ENCODE measurements at regions not wholly inside any gene's neighbourhood (a gene's known extent, or its start where the extent isn't known, plus 50 kb on each side); places are given as distances from the start of the nearest gene placed in this dataset.
A peak's percentile ranks its signal among the peaks of the same experiment; 100 is the strongest.

DNA sequence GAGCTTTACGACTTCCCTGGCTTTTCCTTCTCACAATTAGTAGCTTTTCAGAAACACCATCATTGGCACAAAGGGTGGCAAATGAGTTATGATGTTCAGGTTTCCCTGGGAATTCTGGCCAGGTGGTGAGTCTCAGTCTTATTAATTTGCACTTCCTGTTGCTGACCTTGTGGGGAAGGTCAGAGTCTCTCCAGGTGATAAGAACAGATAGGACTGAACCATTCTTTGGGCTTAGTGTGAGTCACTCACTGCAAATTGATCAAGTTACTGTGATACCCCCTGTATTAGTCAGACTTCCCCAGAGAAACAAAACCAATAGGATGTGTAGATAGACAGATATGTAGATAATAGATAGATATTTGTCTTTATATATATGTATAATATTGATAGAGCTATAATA is 53.8 kb upstream of the RANBP3L start:
- H3K9me3 ChIP-seq (replicated peaks in 1 of 11), result peaks cover 0 to 23% (median 16%) of the 10 kb centered on the region in 11 experiments; a peak in 15 of 22 replicates
- peaks cover 26 to 69% (median 58%) of the 10 kb centered on the region in 10 experiments for H3K4me1 ChIP-seq
- peak overlapping the region in 1 of 11 experiments; percentile 14; a peak in 1 of 22 replicates for H3K27ac ChIP-seq
- no peaks in the 10 kb centered on the region for H4K20me1 ChIP-seq
- no peaks in the 10 kb centered on the region for H3K36me3 ChIP-seq
- no peak overlapping the region for H3K4me3 ChIP-seq
- no peaks in the 10 kb centered on the region for H3K27me3 ChIP-seq
- H3K4me2 ChIP-seq, result peak overlapping the region in 8 of 11 experiments; percentile 49 to 73 (median 66); a peak in 16 of 22 replicates
- TF ChIP-seq Cebpa-rat (IDR thresholded peaks at IDR 0.05), result no peak
- H3K9ac ChIP-seq, result no peak overlapping the region

- TF ChIP-seq Cebpa-rat (IDR thresholded peaks at IDR 0.05), result no peak
These were observed 55.2 kb upstream of the RANBP3L start for GRCh38 chr5:36356915-36357314.

GRCh38 chr5:36357391-36357975 is 55.8 kb upstream of the RANBP3L start:
- no peaks in the 10 kb centered on the region for H3K27me3 ChIP-seq
- H4K20me1 ChIP-seq, result no peaks in the 10 kb centered on the region
- peak overlapping the region; percentile 5 to 70 (median 57); a peak in 21 of 22 replicates for H3K4me2 ChIP-seq
- no peak overlapping the region for H3K9ac ChIP-seq
- peaks cover 0 to 23% (median 16%) of the 10 kb centered on the region in 11 experiments; a peak in 15 of 22 replicates for H3K9me3 ChIP-seq (replicated peaks in 1 of 11)
- H3K36me3 ChIP-seq, result no peaks in the 10 kb centered on the region
- peak overlapping the region in 3 of 11 experiments; percentile 5 to 31 (median 22); a peak in 2 of 22 replicates for H3K27ac ChIP-seq
- no peak for TF ChIP-seq Cebpa-rat (IDR thresholded peaks at IDR 0.05)
- H3K4me3 ChIP-seq, result no peak overlapping the region
- peaks cover 29 to 79% (median 63%) of the 10 kb centered on the region in 10 experiments for H3K4me1 ChIP-seq

More at GRCh38 chr5:36356915-36357314, 55.2 kb upstream of the RANBP3L start:
- no peak overlapping the region for H3K9ac ChIP-seq
- H3K4me3 ChIP-seq, result no peak overlapping the region
- no peaks in the 10 kb centered on the region for H3K36me3 ChIP-seq
- H3K9me3 ChIP-seq (replicated peaks in 1 of 11), result peaks cover 0 to 23% (median 16%) of the 10 kb centered on the region in 11 experiments; a peak in 15 of 22 replicates
- H3K27ac ChIP-seq, result peak overlapping the region in 1 of 11 experiments; percentile 5; a peak in 1 of 22 replicates
- H3K27me3 ChIP-seq, result no peaks in the 10 kb centered on the region
- peaks cover 29 to 79% (median 63%) of the 10 kb centered on the region in 10 experiments for H3K4me1 ChIP-seq
- H4K20me1 ChIP-seq, result no peaks in the 10 kb centered on the region
- peak overlapping the region; percentile 5 to 70 (median 57); a peak in 20 of 22 replicates for H3K4me2 ChIP-seq

DNA sequence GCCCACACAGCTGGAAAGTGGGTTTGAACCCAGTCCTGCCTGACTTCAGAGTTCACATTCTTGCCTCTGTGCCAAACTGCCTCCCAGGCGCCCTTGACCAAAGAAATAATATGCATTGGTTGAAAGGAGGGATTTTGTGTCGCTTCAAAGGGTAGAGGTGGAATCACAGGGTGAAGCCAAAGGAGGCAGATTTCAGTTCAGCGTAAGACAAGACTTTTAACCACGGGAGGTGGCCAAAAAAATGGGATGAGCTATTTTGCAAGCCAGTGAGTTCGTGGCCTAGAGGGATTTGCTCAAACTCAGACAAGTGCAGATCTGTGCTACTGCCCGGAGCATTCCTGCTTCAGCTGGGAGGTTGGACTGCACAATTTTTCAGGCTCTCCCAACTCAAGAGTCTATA is 57.6 kb upstream of the RANBP3L start:
- Histone ChIP-seq H3K27me3 (no peaks in the 10 kb centered on the region), H4K20me1 (no peaks in the 10 kb centered on the region), H3K4me1 (peaks cover 29 to 72% (median 59%) of the 10 kb centered on the region in 10 experiments), H3K27ac (no peak overlapping the region), H3K36me3 (no peaks in the 10 kb centered on the region), H3K4me2 (peak overlapping the region in 7 of 11 experiments; percentile 21 to 62 (median 47); a peak in 11 of 22 replicates), H3K9ac (no peak overlapping the region), H3K9me3 (replicated peaks in 1 of 11) (peaks cover 0 to 10% (median 3%) of the 10 kb centered on the region in 11 experiments; a peak in 10 of 22 replicates), H3K4me3 (no peak overlapping the region)
- TF ChIP-seq Cebpa-rat (IDR thresholded peaks at IDR 0.05), result no peak

DNA sequence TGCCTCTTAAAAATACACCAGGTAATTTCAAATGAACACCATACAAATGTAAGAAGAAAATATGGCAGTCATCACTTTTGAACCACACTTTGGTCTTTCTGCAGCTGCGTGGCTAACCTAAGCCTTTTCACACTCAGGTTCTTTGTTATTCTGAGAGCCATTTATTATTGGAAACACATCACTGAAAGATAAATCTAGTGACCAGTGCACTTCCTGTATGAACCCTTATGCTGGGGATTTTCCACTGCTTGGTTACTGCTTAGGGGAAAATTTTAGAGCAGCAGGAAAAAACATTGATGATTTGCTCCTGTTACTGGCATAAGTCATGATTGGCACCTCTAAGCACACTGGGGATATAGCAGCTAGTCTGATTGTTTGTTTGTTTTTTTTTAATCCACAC is 58.6 kb upstream of the RANBP3L start:
- no peaks in the 10 kb centered on the region for H3K36me3 ChIP-seq
- no peaks in the 10 kb centered on the region for H3K27me3 ChIP-seq
- no peak overlapping the region for H3K4me3 ChIP-seq
- no peak for TF ChIP-seq Cebpa-rat (IDR thresholded peaks at IDR 0.05)
- H3K9ac ChIP-seq, result no peak overlapping the region
- H3K9me3 ChIP-seq (replicated peaks in 1 of 11), result peaks cover 0 to 5% (median 0%) of the 10 kb centered on the region in 11 experiments; a peak in 2 of 22 replicates
- peak overlapping the region; percentile 21 to 62 (median 38); a peak in 20 of 22 replicates for H3K4me2 ChIP-seq
- no peak overlapping the region for H3K27ac ChIP-seq
- H4K20me1 ChIP-seq, result no peaks in the 10 kb centered on the region
- peaks cover 29 to 62% (median 49%) of the 10 kb centered on the region in 10 experiments for H3K4me1 ChIP-seq

- Histone ChIP-seq H3K27ac (no peak overlapping the region), H3K4me1 (peaks cover 17 to 47% (median 36%) of the 10 kb centered on the region in 10 experiments; a peak in 19 of 20 replicates)
These were observed 61.4 kb upstream of the RANBP3L start for GRCh38 chr5:36363101-36363500.

GRCh38 chr5:36363744-36364143 is 62.0 kb upstream of the RANBP3L start:
- no peak for TF ChIP-seq Cebpa-rat (IDR thresholded peaks at IDR 0.05)
- no peak overlapping the region for H3K4me2 ChIP-seq
- no peak overlapping the region for H3K9ac ChIP-seq
- H3K27ac ChIP-seq, result no peak overlapping the region
- H3K4me3 ChIP-seq, result no peak overlapping the region
- H3K36me3 ChIP-seq, result no peaks in the 10 kb centered on the region
- peaks cover 17 to 42% (median 37%) of the 10 kb centered on the region in 10 experiments; a peak in 19 of 20 replicates for H3K4me1 ChIP-seq
- no peaks in the 10 kb centered on the region for H4K20me1 ChIP-seq
- H3K9me3 ChIP-seq (replicated peaks in 1 of 11), result peaks cover 0 to 10% (median 0%) of the 10 kb centered on the region in 11 experiments; a peak in 3 of 22 replicates
- no peaks in the 10 kb centered on the region for H3K27me3 ChIP-seq

More at GRCh38 chr5:36363101-36363500, 61.4 kb upstream of the RANBP3L start:
- H4K20me1 ChIP-seq, result no peaks in the 10 kb centered on the region
- H3K4me2 ChIP-seq, result no peak overlapping the region
- H3K9ac ChIP-seq, result no peak overlapping the region
- H3K27me3 ChIP-seq, result no peaks in the 10 kb centered on the region
- no peak for TF ChIP-seq Cebpa-rat (IDR thresholded peaks at IDR 0.05)
- H3K36me3 ChIP-seq, result no peaks in the 10 kb centered on the region
- no peak overlapping the region for H3K4me3 ChIP-seq
- peaks cover 0 to 10% (median 0%) of the 10 kb centered on the region in 11 experiments; a peak in 3 of 22 replicates for H3K9me3 ChIP-seq (replicated peaks in 1 of 11)

GRCh38 chr5:36364473-36364872 is 62.8 kb upstream of the RANBP3L start:
- Histone ChIP-seq H3K9me3 (replicated peaks in 1 of 11) (peaks cover 0 to 10% (median 0%) of the 10 kb centered on the region in 11 experiments; a peak in 3 of 22 replicates), H4K20me1 (no peaks in the 10 kb centered on the region), H3K4me3 (no peak overlapping the region), H3K27ac (no peak overlapping the region), H3K27me3 (no peaks in the 10 kb centered on the region), H3K36me3 (no peaks in the 10 kb centered on the region), H3K4me2 (no peak overlapping the region), H3K9ac (no peak overlapping the region), H3K4me1 (peaks cover 17 to 35% (median 31%) of the 10 kb centered on the region in 10 experiments; a peak in 19 of 20 replicates)
- peak in 1 of 11 experiments; percentile 7; a peak in 1 of 22 replicates for TF ChIP-seq Cebpa-rat (IDR thresholded peaks at IDR 0.05)

DNA sequence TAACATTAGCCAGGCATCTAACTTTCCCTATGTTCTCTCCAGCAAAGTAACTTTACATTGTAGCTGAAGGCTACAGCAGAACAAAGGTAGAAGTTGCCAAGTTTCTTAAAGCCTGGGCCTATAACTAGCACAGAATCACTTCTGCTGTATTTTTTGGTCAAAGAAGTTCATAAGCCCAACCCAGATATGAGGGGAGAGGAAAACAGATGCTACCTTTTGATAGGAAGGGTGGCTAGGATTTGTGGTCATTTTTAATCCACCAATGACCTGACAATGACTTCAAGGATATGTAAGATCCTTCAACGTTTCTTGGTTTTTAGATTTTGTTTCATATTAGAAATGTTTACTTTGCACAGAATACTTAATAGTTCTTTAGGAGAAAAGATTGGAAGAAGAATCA is 64.2 kb upstream of the RANBP3L start:
- peaks cover 4 to 10% (median 6%) of the 10 kb centered on the region in 11 experiments; a peak in 12 of 22 replicates for H3K9me3 ChIP-seq (replicated peaks in 1 of 11)
- no peak overlapping the region for H3K4me3 ChIP-seq
- no peak overlapping the region for H3K9ac ChIP-seq
- H3K4me2 ChIP-seq, result no peak overlapping the region
- no peaks in the 10 kb centered on the region for H3K27me3 ChIP-seq
- no peaks in the 10 kb centered on the region for H3K36me3 ChIP-seq
- peaks cover 6 to 23% (median 17%) of the 10 kb centered on the region in 10 experiments; a peak in 18 of 20 replicates for H3K4me1 ChIP-seq
- TF ChIP-seq Cebpa-rat (IDR thresholded peaks at IDR 0.05), result no peak
- H4K20me1 ChIP-seq, result no peaks in the 10 kb centered on the region
- H3K27ac ChIP-seq, result no peak overlapping the region
